Activated CD8-positive, alpha-beta T cell treated with anti-CD3 and anti-CD28 coated beads for 36 hours (primary cell): ENCODE measurements at regions not wholly inside any gene's neighbourhood (a gene's known extent, or its start where the extent isn't known, plus 50 kb on each side); places are given as distances from the start of the nearest gene placed in this dataset.
"Not testable (repeated sequence)": the region's sequence is repeated elsewhere in the genome, so short reads cannot be mapped to it uniquely, and the experiment has no call there.

ENCODE experiments used
- ATAC-seq: fragments of 200-7000 bp; cut with Tn5 transposase; one replicate; pipeline ENCODE4 v1.10.0; 2021; ENCODE audit warnings: mild to moderate bottlenecking, moderate library complexity
- CTCF ChIA-PET: fragments of 350-600 bp; sonication (Branson Sonifier 250); formaldehyde crosslinking; loops from one replicate; lab custom pipeline; 2021; ENCODE audit warnings: antibody characterized with exemption; lab: Charles Lee
- POLR2A ChIA-PET: fragments of 350-600 bp; sonication (Branson Sonifier 250); formaldehyde crosslinking; loops from one replicate; lab custom pipeline; 2021; ENCODE audit warnings: antibody characterized with exemption; lab: Charles Lee
- DNase-seq: peaks from one replicate; pipeline ENCODE4 v3.0.0-alpha.2; 2020
- H3K27ac Mint-ChIP-seq: one replicate; pipeline ENCODE4 v1.8.0; 2021; ENCODE audit warnings: mild to moderate bottlenecking, mixed read lengths
- H3K27me3 Mint-ChIP-seq: one replicate; pipeline ENCODE4 v1.8.0; 2021; ENCODE audit warnings: mixed read lengths
- H3K36me3 Mint-ChIP-seq: one replicate; pipeline ENCODE4 v1.8.0; 2021; ENCODE audit warnings: low read depth, mixed read lengths
- H3K4me1 Mint-ChIP-seq: one replicate; pipeline ENCODE4 v1.8.0; 2021; ENCODE audit warnings: low read depth, mixed read lengths
- H3K4me3 Mint-ChIP-seq: one replicate; pipeline ENCODE4 v1.8.0; 2021; ENCODE audit warnings: mild to moderate bottlenecking, moderate library complexity, mixed read lengths
- H3K9me3 Mint-ChIP-seq: one replicate; pipeline ENCODE4 v1.8.0; 2021; ENCODE audit warnings: mixed read lengths
- intact Hi-C: fragments of 100-400 bp; cut with micrococcal nuclease; formaldehyde crosslinking; loops from one replicate; pipeline ENCODE4 v1.10.0; 2022
- TF ChIP-seq, protein P1 (sequence below): fragments of 200-600 bp; IDR thresholded peaks from one replicate; pipeline ENCODE4 v1.8.0; 2022; ENCODE audit warnings: antibody characterized with exemption, mild to moderate bottlenecking

DNA sequence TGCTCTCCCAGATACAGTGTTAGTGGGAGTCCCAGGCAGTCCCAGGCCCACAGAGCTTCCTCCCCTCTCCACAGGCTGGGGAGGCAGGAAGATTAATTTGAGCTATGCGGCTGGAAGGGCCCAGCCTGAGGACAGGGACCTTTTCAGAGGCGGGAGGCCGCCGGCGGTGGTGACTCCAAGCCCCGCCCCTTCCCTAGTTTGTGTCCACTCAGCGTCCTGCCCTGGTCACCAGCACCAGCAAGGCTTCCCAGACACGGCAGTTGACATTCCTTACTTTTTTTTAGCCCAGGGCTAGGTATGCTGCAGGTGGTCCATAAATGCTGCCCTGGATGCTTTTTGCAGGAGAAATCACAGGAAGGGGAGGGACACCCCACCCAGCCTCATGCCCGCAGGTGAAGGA is 67.7 kb upstream of the LRPAP1 start:
- Mint-ChIP-seq H3K27me3 (peaks cover 5% of the 10 kb centered on the region), H3K9me3 (peaks cover 3% of the 10 kb centered on the region), H3K4me1 (no peaks in the 10 kb centered on the region), H3K27ac (no peak overlapping the region), H3K36me3 (no peaks in the 10 kb centered on the region), H3K4me3 (no peak overlapping the region)
- DNase-seq (no peak), ATAC-seq (no peak)
- intact Hi-C loops, result no loop called here
- TF ChIP-seq, protein P1, sequence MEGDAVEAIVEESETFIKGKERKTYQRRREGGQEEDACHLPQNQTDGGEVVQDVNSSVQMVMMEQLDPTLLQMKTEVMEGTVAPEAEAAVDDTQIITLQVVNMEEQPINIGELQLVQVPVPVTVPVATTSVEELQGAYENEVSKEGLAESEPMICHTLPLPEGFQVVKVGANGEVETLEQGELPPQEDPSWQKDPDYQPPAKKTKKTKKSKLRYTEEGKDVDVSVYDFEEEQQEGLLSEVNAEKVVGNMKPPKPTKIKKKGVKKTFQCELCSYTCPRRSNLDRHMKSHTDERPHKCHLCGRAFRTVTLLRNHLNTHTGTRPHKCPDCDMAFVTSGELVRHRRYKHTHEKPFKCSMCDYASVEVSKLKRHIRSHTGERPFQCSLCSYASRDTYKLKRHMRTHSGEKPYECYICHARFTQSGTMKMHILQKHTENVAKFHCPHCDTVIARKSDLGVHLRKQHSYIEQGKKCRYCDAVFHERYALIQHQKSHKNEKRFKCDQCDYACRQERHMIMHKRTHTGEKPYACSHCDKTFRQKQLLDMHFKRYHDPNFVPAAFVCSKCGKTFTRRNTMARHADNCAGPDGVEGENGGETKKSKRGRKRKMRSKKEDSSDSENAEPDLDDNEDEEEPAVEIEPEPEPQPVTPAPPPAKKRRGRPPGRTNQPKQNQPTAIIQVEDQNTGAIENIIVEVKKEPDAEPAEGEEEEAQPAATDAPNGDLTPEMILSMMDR, result no peak
- CTCF ChIA-PET, result no interaction called here
- POLR2A ChIA-PET, result no interaction called here

- POLR2A ChIA-PET, result no interaction called here
- CTCF ChIA-PET, result no interaction called here
- Mint-ChIP-seq H3K27me3 (peaks cover 11% of the 10 kb centered on the region), H3K4me3 (no peak overlapping the region), H3K4me1 (no peaks in the 10 kb centered on the region), H3K27ac (no peak overlapping the region), H3K36me3 (no peaks in the 10 kb centered on the region), H3K9me3 (peaks cover 3% of the 10 kb centered on the region)
- TF ChIP-seq, protein P1, result no peak
- intact Hi-C loops, result no loop called here
- DNase-seq, result no peak
- ATAC-seq, result no peak
These were observed 66.5 kb upstream of the LRPAP1 start for GRCh38 chr4:3598695-3599227.

GRCh38 chr4:3597896-3598505 is 65.8 kb upstream of the LRPAP1 start:
- H3K36me3 Mint-ChIP-seq, POLR2A ChIA-PET, H3K27ac Mint-ChIP-seq, CTCF ChIA-PET, H3K4me1 Mint-ChIP-seq, H3K4me3 Mint-ChIP-seq, H3K9me3 Mint-ChIP-seq, intact Hi-C loops, ATAC-seq, DNase-seq: not testable (repeated sequence)
- H3K27me3 Mint-ChIP-seq, result peaks cover 17% of the 10 kb centered on the region

- intact Hi-C loops, H3K27ac Mint-ChIP-seq, H3K4me3 Mint-ChIP-seq, POLR2A ChIA-PET, H3K9me3 Mint-ChIP-seq, CTCF ChIA-PET, DNase-seq, H3K4me1 Mint-ChIP-seq, H3K36me3 Mint-ChIP-seq, ATAC-seq: not testable (repeated sequence)
- peaks cover 17% of the 10 kb centered on the region for H3K27me3 Mint-ChIP-seq
These were observed 64.9 kb upstream of the LRPAP1 start for GRCh38 chr4:3596957-3597733.

DNA sequence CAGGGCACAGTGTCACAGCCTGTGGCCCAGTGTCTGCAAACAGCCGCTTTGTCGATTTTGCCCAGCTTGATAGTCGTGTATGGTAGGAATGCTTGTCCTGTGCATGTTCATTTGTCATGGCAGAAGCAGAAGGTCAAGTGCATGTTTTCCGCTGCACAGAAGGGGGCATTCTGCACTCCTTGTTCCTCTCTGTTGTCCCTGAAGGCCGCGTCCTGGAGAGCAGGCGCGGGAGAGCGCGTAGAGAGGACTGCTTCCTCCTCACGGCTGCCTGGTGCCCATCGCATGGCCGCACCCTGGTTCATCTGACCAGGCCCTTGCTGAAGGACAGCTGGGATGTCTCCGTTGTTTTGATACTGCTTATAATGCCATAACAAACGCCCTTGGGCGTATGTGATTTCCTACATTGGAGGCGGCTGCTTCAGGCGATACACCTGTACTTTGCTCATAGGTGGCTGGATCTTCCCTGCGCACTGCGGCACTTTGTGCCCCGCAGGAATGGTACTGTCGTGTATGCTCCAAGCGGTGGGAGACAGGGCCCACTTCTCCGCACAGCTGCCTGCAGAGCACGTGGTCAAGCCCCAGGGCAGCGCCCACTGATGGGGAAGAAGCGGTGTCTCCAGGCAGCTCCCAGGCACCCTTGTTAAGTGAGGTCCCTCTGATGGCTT is 63.5 kb upstream of the LRPAP1 start:
- DNase-seq, H3K27ac Mint-ChIP-seq, H3K36me3 Mint-ChIP-seq, intact Hi-C loops, H3K9me3 Mint-ChIP-seq, POLR2A ChIA-PET, ATAC-seq, H3K4me1 Mint-ChIP-seq, H3K4me3 Mint-ChIP-seq, CTCF ChIA-PET: not testable (repeated sequence)
- peaks cover 17% of the 10 kb centered on the region for H3K27me3 Mint-ChIP-seq

DNA sequence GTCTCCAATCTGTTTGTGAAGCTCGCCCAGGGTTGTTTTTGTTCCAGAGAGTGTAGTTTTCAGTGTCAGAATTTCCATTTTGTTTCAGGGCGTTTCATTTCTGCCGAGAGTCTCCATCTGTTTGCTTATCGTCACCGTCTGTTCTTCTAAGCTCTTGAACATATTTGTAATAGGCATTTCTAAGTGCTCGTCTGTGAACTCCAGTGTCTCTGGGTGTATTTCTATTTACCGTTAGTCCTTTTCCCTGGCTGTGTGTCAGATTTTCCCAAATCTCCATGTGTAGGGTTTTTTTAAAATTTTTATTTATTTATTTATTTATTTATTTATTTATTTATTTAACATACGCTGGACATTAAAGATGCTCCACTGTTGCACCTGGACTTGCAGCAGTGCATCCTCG is 62.5 kb upstream of the LRPAP1 start:
- H3K4me1 Mint-ChIP-seq, H3K36me3 Mint-ChIP-seq, DNase-seq, intact Hi-C loops, ATAC-seq, POLR2A ChIA-PET, H3K27ac Mint-ChIP-seq, H3K4me3 Mint-ChIP-seq, CTCF ChIA-PET, H3K9me3 Mint-ChIP-seq: not testable (repeated sequence)
- peaks cover 17% of the 10 kb centered on the region for H3K27me3 Mint-ChIP-seq

- H3K9me3 Mint-ChIP-seq, H3K27ac Mint-ChIP-seq, H3K36me3 Mint-ChIP-seq, intact Hi-C loops, ATAC-seq, CTCF ChIA-PET, DNase-seq, POLR2A ChIA-PET, H3K4me3 Mint-ChIP-seq, H3K4me1 Mint-ChIP-seq: not testable (repeated sequence)
- H3K27me3 Mint-ChIP-seq, result peaks cover 12% of the 10 kb centered on the region
These were observed 58.0 kb upstream of the LRPAP1 start for GRCh38 chr4:3589946-3590924.

GRCh38 chr4:3589379-3589778 is 57.2 kb upstream of the LRPAP1 start:
- not testable (repeated sequence) for H3K36me3 Mint-ChIP-seq

GRCh38 chr4:3588517-3589194 is 56.4 kb upstream of the LRPAP1 start:
- H3K4me1 Mint-ChIP-seq, intact Hi-C loops, H3K4me3 Mint-ChIP-seq, H3K27ac Mint-ChIP-seq, CTCF ChIA-PET, ATAC-seq, H3K27me3 Mint-ChIP-seq, H3K9me3 Mint-ChIP-seq, DNase-seq, H3K36me3 Mint-ChIP-seq, POLR2A ChIA-PET: not testable (repeated sequence)

More at GRCh38 chr4:3589379-3589778, 57.2 kb upstream of the LRPAP1 start:
- H3K27me3 Mint-ChIP-seq, CTCF ChIA-PET, POLR2A ChIA-PET, H3K27ac Mint-ChIP-seq, H3K4me1 Mint-ChIP-seq, ATAC-seq, H3K4me3 Mint-ChIP-seq, intact Hi-C loops, H3K9me3 Mint-ChIP-seq, DNase-seq: not testable (repeated sequence)
